Liver (tissue), 3 donors: ENCODE measurements at regions not wholly inside any gene's neighbourhood (a gene's known extent, or its start where the extent isn't known, plus 50 kb on each side); places are given as distances from the start of the nearest gene placed in this dataset.

Experiments
- CTCF ChIP-seq: fragments of 150-350 bp; IDR thresholded peaks from 2 replicates; pipeline ENCODE4 v1.5.1; 2017; ENCODE audit warnings: improper control_type of control experiment, low read depth, low read length; ENCODE audit not compliant: missing input control
- RXRA ChIP-seq, 2 donors: IDR thresholded peaks; 2 replicates each; pipeline ENCODE4 v1.6.1; 2017 to 2018; ENCODE audit warnings: antibody characterized with exemption in 2 of 2, mild to moderate bottlenecking in 1 of 2
- donor health status: healthy.
- donor health status: healthy.

GRCh38 chr10:71123023-71123422 is 89.3 kb upstream of the UNC5B start:
- no peak for TF ChIP-seq CTCF
- no peak for TF ChIP-seq RXRA (IDR thresholded peaks at IDR 0.05)
